GM18511 (cell line): ENCODE measurements at regions not wholly inside any gene's neighbourhood (a gene's known extent, or its start where the extent isn't known, plus 50 kb on each side); places are given as distances from the start of the nearest gene placed in this dataset.

Experiments
- ATAC-seq: cut with Tn5 transposase; IDR thresholded peaks from one replicate; pipeline ENCODE4 v1.9.1; 2021; ENCODE audit warnings: mild to moderate bottlenecking, moderate library complexity; ENCODE audit not compliant: unreplicated experiment

GRCh38 chr6:19637010-19637409 lies 200.2 kb upstream of the ID4 start:
- ATAC-seq, result no peak

- no peak for ATAC-seq
These were observed 198.2 kb upstream of the ID4 start for GRCh38 chr6:19638931-19639330.

GRCh38 chr6:19643287-19643686 lies 193.9 kb upstream of the ID4 start:
- no peak for ATAC-seq

DNA sequence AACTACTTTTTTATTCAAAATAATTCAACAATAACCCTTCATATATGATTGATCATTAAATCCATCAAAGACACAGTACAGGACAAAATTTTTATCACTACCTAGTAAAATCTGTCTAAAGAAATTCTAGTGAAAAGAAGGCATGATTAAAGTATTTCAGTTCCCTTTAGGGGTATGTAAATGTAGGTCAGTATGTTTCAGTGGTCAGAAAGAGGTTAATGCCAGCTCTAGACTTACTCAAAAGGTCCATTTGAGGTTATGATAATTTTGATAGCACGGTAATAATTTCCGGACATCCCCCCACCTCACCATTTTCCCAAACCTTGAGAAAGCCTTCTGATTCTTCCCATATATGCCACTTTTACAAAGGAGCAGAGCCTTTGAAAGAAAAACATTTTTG lies 193.5 kb upstream of the ID4 start:
- no peak for ATAC-seq

DNA sequence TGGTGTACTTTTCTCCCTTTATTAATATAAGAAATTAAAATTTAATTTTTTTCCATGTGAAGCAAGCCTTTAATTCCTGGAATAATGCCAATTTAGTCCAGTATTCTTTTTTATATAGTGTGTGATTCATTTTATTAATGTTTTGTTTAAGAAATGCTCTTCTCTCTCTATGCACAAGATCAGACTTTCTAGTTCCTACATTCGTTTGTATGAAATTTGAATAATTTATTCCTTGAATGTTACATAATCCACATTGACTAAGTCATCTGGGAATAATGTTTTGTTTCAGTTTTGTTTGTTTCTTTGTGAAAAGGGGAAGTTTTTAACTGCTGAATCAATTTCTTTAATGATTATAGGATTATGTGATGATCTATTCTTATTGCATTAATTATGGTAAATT lies 181.4 kb upstream of the ID4 start:
- ATAC-seq, result no peak

- ATAC-seq, result no peak
These were observed 176.9 kb upstream of the ID4 start for GRCh38 chr6:19660123-19660910.

DNA sequence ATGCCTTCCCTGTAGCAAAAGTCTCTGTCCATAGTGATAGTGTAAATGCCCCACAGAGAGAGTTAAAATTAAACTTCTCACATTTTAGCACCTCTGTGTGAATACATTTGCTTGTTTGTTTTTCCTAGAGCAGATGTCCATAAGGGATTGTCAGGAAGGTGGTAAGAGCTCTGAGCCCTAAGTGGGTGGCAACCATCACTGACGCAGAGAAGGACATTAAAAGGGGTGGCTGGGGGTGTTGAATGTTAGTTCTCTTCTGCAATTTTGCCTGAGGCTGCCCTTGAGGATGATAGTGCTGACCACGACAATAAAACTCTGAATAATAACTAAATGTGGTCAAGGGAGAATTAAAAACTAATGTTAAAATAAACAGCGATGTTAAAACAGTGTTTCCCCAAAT lies 174.3 kb upstream of the ID4 start:
- no peak for ATAC-seq

DNA sequence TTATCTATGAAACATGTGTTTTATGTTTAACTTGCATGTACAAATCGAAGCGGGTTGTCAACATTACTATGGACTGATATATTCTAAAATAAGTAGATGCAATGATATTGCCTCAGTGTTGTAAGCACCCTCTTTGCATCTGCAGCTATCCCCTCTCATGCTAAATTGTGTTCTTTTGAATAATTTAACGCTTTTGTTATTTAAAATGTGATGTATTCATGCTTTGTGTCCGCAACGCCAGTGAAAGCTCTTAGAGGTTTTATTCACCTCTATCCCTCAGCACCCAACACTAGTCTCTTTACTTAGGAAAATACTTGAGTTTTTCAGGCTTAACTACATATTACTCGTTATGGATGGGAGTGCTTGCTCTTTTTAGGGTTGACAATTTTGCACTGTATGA lies 173.7 kb upstream of the ID4 start:
- ATAC-seq, result no peak

GRCh38 chr6:19664050-19664449 lies 173.1 kb upstream of the ID4 start:
- ATAC-seq, result no peak

GRCh38 chr6:19664878-19665612 lies 172.1 kb upstream of the ID4 start:
- no peak for ATAC-seq

GRCh38 chr6:19665613-19665909 lies 171.6 kb upstream of the ID4 start:
- no peak for ATAC-seq

- no peak for ATAC-seq
These were observed 168.5 kb upstream of the ID4 start for GRCh38 chr6:19668710-19669109.

- no peak for ATAC-seq
These were observed 168.0 kb upstream of the ID4 start for GRCh38 chr6:19669206-19669605.

DNA sequence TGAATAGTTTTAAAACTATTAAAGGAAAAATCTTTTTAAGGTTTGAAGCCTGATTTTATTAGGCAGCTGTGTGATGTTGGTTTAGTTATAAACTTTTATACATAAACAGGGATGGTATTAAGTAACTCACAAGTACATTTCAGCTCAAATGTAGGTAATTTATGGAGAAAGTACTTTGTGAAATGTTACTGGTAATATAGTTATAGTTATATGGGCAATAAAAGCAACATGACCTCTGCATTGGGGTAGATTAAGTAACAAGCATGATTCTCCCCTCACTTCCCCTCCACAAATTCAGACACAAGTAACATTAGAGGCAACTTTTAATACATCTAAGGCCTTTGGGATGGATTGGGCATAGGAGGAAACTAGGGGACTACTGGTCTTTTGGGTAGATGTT lies 154.3 kb upstream of the ID4 start:
- ATAC-seq, result no peak

DNA sequence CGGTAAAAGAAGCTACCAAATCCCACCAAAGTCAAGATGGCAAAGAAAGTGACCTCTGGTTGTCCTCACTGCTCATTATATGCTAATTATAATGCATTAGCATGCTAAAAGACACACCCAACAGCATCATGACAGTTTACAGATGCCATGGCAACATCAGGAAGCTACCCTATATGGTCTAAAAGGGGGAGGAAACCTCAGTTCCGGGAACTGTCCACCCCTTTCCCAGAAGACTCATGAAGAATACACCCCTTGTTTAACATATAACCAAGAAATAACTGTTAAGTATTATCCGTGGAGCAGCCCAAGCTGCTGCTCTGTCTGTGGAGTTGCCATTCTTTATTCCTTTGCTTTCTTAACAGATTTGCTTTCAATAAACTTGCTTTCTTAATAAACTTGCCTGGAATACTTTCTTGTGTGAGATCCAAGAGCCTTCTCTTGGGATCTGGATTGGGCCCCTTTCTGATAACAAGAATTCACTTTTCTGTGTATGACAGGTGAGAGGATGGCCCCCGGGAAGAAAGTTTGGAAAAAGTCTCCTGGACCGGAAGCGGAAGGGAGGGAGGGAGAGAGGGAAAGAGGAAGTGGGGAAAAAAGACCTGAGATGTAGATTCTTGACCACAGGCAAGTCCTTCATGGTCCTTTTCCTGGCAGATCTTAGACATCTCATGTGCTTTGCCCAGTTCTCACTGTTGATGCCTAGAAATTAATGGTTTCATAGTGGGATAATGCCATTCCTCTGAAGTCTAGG lies 146.7 kb upstream of the ID4 start:
- no peak for ATAC-seq

GRCh38 chr6:19691465-19692167 lies 145.6 kb upstream of the ID4 start:
- no peak for ATAC-seq

- ATAC-seq, result no peak
These were observed 144.5 kb upstream of the ID4 start for GRCh38 chr6:19692506-19693298.

- ATAC-seq, result no peak
These were observed 142.5 kb upstream of the ID4 start for GRCh38 chr6:19694697-19695096.

- no peak for ATAC-seq
These were observed 139.4 kb upstream of the ID4 start for GRCh38 chr6:19697744-19698290.

GRCh38 chr6:19699932-19700331 lies 137.2 kb upstream of the ID4 start:
- no peak for ATAC-seq
